ENCODE measurements at regions not wholly inside any gene's neighbourhood (a gene's known extent, or its start where the extent isn't known, plus 50 kb on each side); places are given as distances from the start of the nearest gene placed in this dataset.

DNA sequence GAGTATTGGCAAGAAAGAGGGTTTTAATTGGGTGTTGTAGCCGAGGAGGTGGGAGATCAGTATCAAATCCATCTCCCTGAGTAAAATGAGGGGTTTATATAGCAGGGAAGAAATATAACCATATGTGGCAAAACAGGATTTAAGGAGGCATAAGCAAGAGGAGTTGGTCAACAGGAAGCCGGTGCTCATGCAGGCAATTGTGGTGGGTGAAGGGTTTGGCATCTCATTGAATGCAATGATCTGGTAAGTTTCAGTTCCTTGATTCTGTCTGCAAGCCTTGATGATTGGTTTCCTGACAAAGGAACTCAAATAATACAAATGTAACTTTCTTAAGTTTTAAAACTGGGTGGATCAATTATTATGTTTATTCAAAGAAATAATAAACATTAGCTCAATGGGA is 564.4 kb upstream of the LINC00305 start:
- TF ChIP-seq, protein P1, sequence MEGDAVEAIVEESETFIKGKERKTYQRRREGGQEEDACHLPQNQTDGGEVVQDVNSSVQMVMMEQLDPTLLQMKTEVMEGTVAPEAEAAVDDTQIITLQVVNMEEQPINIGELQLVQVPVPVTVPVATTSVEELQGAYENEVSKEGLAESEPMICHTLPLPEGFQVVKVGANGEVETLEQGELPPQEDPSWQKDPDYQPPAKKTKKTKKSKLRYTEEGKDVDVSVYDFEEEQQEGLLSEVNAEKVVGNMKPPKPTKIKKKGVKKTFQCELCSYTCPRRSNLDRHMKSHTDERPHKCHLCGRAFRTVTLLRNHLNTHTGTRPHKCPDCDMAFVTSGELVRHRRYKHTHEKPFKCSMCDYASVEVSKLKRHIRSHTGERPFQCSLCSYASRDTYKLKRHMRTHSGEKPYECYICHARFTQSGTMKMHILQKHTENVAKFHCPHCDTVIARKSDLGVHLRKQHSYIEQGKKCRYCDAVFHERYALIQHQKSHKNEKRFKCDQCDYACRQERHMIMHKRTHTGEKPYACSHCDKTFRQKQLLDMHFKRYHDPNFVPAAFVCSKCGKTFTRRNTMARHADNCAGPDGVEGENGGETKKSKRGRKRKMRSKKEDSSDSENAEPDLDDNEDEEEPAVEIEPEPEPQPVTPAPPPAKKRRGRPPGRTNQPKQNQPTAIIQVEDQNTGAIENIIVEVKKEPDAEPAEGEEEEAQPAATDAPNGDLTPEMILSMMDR (IDR thresholded peaks at IDR 0.05; ENCODE audit: low read depth, low read length) = no peak
- TF ChIP-seq EZH2phosphoT487 (IDR thresholded peaks at IDR 0.05; ENCODE audit: low read depth) = no peak

Measured in OCI-LY3 (cell line).